Liver (tissue), 8 donors: ENCODE measurements at regions not wholly inside any gene's neighbourhood (a gene's known extent, or its start where the extent isn't known, plus 50 kb on each side); places are given as distances from the start of the nearest gene placed in this dataset.

Experiments
- DNase-seq: peaks from one replicate; pipeline ENCODE4 v3.0.0-alpha.2; 2017; ENCODE audit warnings: low spot score
- H3K27ac ChIP-seq, 2 donors: one replicate each; pipeline ENCODE4 v1.7.0; 2013; ENCODE audit warnings: inconsistent platforms in 2 of 2, low read length in 2 of 2, control low read depth in 1 of 2, low read depth in 1 of 2, mild to moderate bottlenecking in 1 of 2
- H3K27me3 ChIP-seq, 4 donors: one replicate each; pipeline versions ENCODE4 v1.6.1 to v1.7.0; 2013; ENCODE audit warnings: low read length in 3 of 4, inconsistent platforms in 1 of 4, mild to moderate bottlenecking in 1 of 4, moderate library complexity in 1 of 4; ENCODE audit not compliant: control insufficient read depth in 4 of 4, insufficient read depth in 4 of 4
- H3K36me3 ChIP-seq, 4 donors: one replicate each; pipeline versions ENCODE4 v1.6.1 to v1.7.0; 2013; ENCODE audit warnings: low read length in 3 of 4, mild to moderate bottlenecking in 3 of 4, low read depth in 1 of 4, moderate library complexity in 1 of 4; ENCODE audit not compliant: control insufficient read depth in 4 of 4, insufficient read depth in 3 of 4
- H3K4me1 ChIP-seq, 4 donors: one replicate each; pipeline versions ENCODE4 v1.6.1 to v1.7.0; 2013; ENCODE audit warnings: low read length in 3 of 4, mild to moderate bottlenecking in 3 of 4, moderate library complexity in 1 of 4; ENCODE audit not compliant: control insufficient read depth in 4 of 4, insufficient read depth in 4 of 4
- H3K4me3 ChIP-seq, 3 donors: one replicate each; pipeline versions ENCODE4 v1.6.1 to v1.7.0; 2013; ENCODE audit warnings: low read length in 3 of 3, control low read depth in 1 of 3, low read depth in 1 of 3, mild to moderate bottlenecking in 1 of 3
- H3K9ac ChIP-seq, 2 donors: one replicate each; pipeline ENCODE4 v1.7.0; 2013; ENCODE audit warnings: low read length in 2 of 2, mild to moderate bottlenecking in 2 of 2, moderate library complexity in 2 of 2, control low read depth in 1 of 2, low read depth in 1 of 2
- H3K9me3 ChIP-seq, 4 donors: one replicate each; pipeline versions ENCODE4 v1.6.1 to v1.7.0; 2013; ENCODE audit warnings: low read length in 3 of 4; ENCODE audit not compliant: control insufficient read depth in 4 of 4
- ATF3 ChIP-seq: IDR thresholded peaks from 2 replicates; pipeline ENCODE4 v1.6.1; 2016; ENCODE audit warnings: antibody characterized with exemption
- CTCF ChIP-seq: fragments of 150-350 bp; IDR thresholded peaks from 2 replicates; pipeline ENCODE4 v1.5.1; 2017; ENCODE audit warnings: improper control_type of control experiment, low read depth, low read length; ENCODE audit not compliant: missing input control
- EGR1 ChIP-seq, 2 donors: IDR thresholded peaks; 2 replicates each; pipeline ENCODE4 v1.6.1; 2016 to 2018; ENCODE audit warnings: antibody characterized with exemption in 2 of 2, low read depth in 2 of 2
- FOXA1 ChIP-seq: IDR thresholded peaks from 2 replicates; pipeline ENCODE4 v1.6.1; 2016; ENCODE audit warnings: antibody characterized with exemption
- FOXA2 ChIP-seq: IDR thresholded peaks from 2 replicates; pipeline ENCODE4 v1.6.1; 2016; ENCODE audit warnings: antibody characterized with exemption
- GABPA ChIP-seq, 2 donors: IDR thresholded peaks in 1 of 2; conservative IDR thresholded peaks in 1 of 2; 2 replicates each; pipeline ENCODE4 v1.6.1; 2016; ENCODE audit warnings: antibody characterized with exemption in 2 of 2, mild to moderate bottlenecking in 1 of 2, moderate library complexity in 1 of 2
- HNF4A ChIP-seq, 2 donors: conservative IDR thresholded peaks; 2 replicates each; pipeline ENCODE4 v1.6.1; 2016; ENCODE audit warnings: antibody characterized with exemption in 2 of 2, mild to moderate bottlenecking in 2 of 2
- HNF4G ChIP-seq: IDR thresholded peaks from 2 replicates; pipeline ENCODE4 v1.6.1; 2016; ENCODE audit warnings: antibody characterized with exemption
- JUND ChIP-seq, 2 donors: IDR thresholded peaks; 2 replicates each; pipeline ENCODE4 v1.6.1; 2016; ENCODE audit warnings: antibody characterized with exemption in 2 of 2
- NR2F2 ChIP-seq: IDR thresholded peaks from 2 replicates; pipeline ENCODE4 v1.6.1; 2016; ENCODE audit warnings: antibody characterized with exemption
- RAD21 ChIP-seq, 2 donors: IDR thresholded peaks; 2 replicates each; pipeline ENCODE4 v1.6.1; 2016; ENCODE audit warnings: antibody characterized with exemption in 2 of 2, mild to moderate bottlenecking in 2 of 2
- RXRA ChIP-seq, 2 donors: IDR thresholded peaks; 2 replicates each; pipeline ENCODE4 v1.6.1; 2017 to 2018; ENCODE audit warnings: antibody characterized with exemption in 2 of 2, mild to moderate bottlenecking in 1 of 2
- SP1 ChIP-seq: IDR thresholded peaks from 2 replicates; pipeline ENCODE4 v1.6.1; 2018; ENCODE audit warnings: antibody characterized with exemption, mild to moderate bottlenecking
- TAF1 ChIP-seq: conservative IDR thresholded peaks from 2 replicates; pipeline ENCODE4 v1.6.1; 2016; ENCODE audit warnings: antibody characterized with exemption, mild to moderate bottlenecking
- YY1 ChIP-seq: IDR thresholded peaks from 2 replicates; pipeline ENCODE4 v1.6.1; 2016; ENCODE audit warnings: antibody characterized with exemption, mild to moderate bottlenecking
- ZBTB33 ChIP-seq: IDR thresholded peaks from 2 replicates; pipeline ENCODE4 v1.6.1; 2016; ENCODE audit warnings: antibody characterized with exemption
- WGBS: extraction: QIAGEN DNeasy Blood & Tissue Kit; methylation state at CpG from one replicate; pipeline ENCODE4 v1.1.7; 2013; 5-methylcytosine and 5-hydroxymethylcytosine counted together
- TF ChIP-seq, protein P1 (sequence below): IDR thresholded peaks from 2 replicates; pipeline ENCODE4 v1.6.1; 2016; ENCODE audit warnings: antibody characterized with exemption
- TF ChIP-seq, protein P2 (sequence below): IDR thresholded peaks from 2 replicates; pipeline ENCODE4 v1.6.1; 2016; ENCODE audit warnings: antibody characterized with exemption, mild to moderate bottlenecking
- donor health status: healthy.
- donor health status: healthy.
- donor health status: healthy.
- donor health status: healthy.
- donor health status: healthy.

GRCh38 chrX:87924619-87925018 lies 407.0 kb downstream of the KLHL4 start (continued):
- TF ChIP-seq ZBTB33 (no peak), NR2F2 (no peak), RAD21 (IDR thresholded peaks at IDR 0.05) (no peak), HNF4G (no peak), SP1 (no peak)

DNA sequence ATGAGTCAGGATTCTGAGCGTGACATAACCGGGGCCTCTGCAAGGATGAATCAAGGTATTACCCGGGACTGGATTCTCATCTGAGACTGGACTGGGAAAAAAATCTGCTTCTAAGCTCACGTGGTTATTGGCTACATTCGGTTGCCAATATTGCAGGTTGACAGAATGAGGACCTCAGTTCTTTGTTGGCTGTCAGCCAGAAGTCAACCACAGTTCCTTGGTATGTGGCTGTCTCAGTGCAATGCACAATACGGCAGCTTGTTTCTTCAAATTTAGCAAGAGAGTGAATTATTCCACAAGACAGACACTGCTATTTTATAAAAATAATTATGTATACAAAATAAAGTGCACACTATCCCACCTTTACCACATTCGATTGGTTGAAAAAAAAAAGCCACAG lies 424.2 kb downstream of the KLHL4 start:
- no peak for DNase-seq
- TF ChIP-seq JUND (IDR thresholded peaks at IDR 0.05) (no peak), EGR1 (IDR thresholded peaks at IDR 0.05; ENCODE audit: low read depth in 2 of 2) (no peak), HNF4A (conservative IDR thresholded peaks at IDR 0.05) (no peak), NR2F2 (no peak), RAD21 (IDR thresholded peaks at IDR 0.05) (no peak), GABPA (IDR thresholded peaks at IDR 0.05 in 1 of 2, conservative IDR thresholded peaks at IDR 0.05 in 1 of 2) (no peak), ZBTB33 (no peak), TAF1 (no peak), FOXA2 (no peak), HNF4G (no peak), CTCF (no peak), RXRA (IDR thresholded peaks at IDR 0.05) (no peak), SP1 (no peak), ATF3 (no peak), YY1 (no peak), FOXA1 (no peak)
- TF ChIP-seq, protein P1, sequence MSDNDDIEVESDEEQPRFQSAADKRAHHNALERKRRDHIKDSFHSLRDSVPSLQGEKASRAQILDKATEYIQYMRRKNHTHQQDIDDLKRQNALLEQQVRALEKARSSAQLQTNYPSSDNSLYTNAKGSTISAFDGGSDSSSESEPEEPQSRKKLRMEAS = no peak
- TF ChIP-seq, protein P2, sequence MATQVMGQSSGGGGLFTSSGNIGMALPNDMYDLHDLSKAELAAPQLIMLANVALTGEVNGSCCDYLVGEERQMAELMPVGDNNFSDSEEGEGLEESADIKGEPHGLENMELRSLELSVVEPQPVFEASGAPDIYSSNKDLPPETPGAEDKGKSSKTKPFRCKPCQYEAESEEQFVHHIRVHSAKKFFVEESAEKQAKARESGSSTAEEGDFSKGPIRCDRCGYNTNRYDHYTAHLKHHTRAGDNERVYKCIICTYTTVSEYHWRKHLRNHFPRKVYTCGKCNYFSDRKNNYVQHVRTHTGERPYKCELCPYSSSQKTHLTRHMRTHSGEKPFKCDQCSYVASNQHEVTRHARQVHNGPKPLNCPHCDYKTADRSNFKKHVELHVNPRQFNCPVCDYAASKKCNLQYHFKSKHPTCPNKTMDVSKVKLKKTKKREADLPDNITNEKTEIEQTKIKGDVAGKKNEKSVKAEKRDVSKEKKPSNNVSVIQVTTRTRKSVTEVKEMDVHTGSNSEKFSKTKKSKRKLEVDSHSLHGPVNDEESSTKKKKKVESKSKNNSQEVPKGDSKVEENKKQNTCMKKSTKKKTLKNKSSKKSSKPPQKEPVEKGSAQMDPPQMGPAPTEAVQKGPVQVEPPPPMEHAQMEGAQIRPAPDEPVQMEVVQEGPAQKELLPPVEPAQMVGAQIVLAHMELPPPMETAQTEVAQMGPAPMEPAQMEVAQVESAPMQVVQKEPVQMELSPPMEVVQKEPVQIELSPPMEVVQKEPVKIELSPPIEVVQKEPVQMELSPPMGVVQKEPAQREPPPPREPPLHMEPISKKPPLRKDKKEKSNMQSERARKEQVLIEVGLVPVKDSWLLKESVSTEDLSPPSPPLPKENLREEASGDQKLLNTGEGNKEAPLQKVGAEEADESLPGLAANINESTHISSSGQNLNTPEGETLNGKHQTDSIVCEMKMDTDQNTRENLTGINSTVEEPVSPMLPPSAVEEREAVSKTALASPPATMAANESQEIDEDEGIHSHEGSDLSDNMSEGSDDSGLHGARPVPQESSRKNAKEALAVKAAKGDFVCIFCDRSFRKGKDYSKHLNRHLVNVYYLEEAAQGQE = no peak

More for the DNA sequence above, 424.2 kb downstream of the KLHL4 start:
- H3K36me3 ChIP-seq = no peaks in the 10 kb centered on the region
- no peak overlapping the region for H3K4me3 ChIP-seq
- no peak overlapping the region for H3K9ac ChIP-seq
- 73% methylated on average over 7 of the region's 7 CpGs for WGBS
- H3K9me3 ChIP-seq = no peaks in the 10 kb centered on the region
- no peak overlapping the region for H3K27ac ChIP-seq
- H3K4me1 ChIP-seq = no peaks in the 10 kb centered on the region
- H3K27me3 ChIP-seq = no peaks in the 10 kb centered on the region
